GM19023 (cell line): ENCODE measurements at regions not wholly inside any gene's neighbourhood (a gene's known extent, or its start where the extent isn't known, plus 50 kb on each side); places are given as distances from the start of the nearest gene placed in this dataset.

Experiments used
- ATAC-seq: cut with Tn5 transposase; IDR thresholded peaks from one replicate; pipeline ENCODE4 v1.9.1; 2021; ENCODE audit warnings: mild to moderate bottlenecking, moderate library complexity; ENCODE audit not compliant: unreplicated experiment

- ATAC-seq = no peak
These were observed 301.9 kb upstream of the ZC3H12C start for GRCh38 chr11:109791337-109791736.

GRCh38 chr11:109794501-109794900 is 298.7 kb upstream of the ZC3H12C start:
- ATAC-seq = no peak

GRCh38 chr11:109795234-109795633 is 298.0 kb upstream of the ZC3H12C start:
- ATAC-seq = no peak

DNA sequence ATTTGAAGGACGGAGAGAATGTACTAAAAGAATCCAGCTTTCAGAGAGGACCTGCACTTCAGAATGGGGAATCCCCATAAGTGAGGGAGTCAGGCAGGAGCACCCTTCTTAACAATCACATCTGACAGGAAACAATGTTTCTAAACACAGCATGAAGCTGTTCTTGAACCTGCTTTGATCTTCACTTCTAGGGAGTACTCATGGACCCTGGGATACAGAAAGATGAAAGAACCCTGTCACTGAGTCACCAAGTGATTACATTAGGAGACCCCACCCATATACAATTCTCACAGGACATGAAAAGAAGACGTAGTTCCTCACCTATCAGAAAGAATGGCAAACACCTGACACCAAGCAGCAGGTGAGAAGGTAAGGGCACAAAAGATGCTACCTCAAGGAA is 296.9 kb upstream of the ZC3H12C start:
- ATAC-seq = no peak

GRCh38 chr11:109798521-109798920 is 294.7 kb upstream of the ZC3H12C start:
- no peak for ATAC-seq

DNA sequence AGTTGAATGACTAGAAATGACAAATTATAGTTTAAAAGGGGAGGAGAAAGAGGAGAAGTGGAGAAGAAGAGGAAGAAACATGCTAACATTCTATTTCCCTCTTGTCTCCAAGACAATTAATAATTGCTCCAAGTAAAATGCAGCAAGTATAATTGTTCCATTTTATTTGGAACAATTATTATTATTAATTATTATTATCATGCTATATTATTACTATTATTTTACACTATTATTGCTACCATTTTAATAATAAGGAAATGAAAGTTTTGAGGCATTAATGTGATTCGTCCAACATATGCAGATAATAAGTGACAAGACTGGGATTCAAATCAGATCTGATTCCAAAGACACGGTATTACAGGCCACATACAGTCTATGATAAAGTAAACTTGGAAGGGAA is 293.6 kb upstream of the ZC3H12C start:
- ATAC-seq = no peak

- ATAC-seq = no peak
These were observed 288.3 kb upstream of the ZC3H12C start for GRCh38 chr11:109804911-109805310.

DNA sequence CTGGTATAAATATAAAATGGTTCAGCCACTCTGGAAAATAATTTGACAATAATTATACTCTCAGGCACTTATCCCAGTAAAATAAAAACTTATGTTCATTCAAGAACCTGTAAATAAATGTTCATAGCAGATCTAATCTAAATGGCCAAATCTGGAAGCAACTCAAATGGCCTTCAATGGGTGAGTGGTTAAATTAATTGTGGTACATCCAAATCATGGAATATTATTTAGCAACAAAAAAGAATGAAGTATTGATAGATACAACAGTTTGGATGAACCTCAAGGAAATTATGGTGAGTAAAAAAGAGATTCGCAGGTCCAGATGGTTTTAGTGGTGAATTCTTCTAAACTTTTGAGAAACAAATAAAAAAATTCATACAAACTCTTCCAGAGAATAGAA is 287.0 kb upstream of the ZC3H12C start:
- ATAC-seq = no peak

- ATAC-seq = no peak
These were observed 284.6 kb upstream of the ZC3H12C start for GRCh38 chr11:109808569-109808968.

DNA sequence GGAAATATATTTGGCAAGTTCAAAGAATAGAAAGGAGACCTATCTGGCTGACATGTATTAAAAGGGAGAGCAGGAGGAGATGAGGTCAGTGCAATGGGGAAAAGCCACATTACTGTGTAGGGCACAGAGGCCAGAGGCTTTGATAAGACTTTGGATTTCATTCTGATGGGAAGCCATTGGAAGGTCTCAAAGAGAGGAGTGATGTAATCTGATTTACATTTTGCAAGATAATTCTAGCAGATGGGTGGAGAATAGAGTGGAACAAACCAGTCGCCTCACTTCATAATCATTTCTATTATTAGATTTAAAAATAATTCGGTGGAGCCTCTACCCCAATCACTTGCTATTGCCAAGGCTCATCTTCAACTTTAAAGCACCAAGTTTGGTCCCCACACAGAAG is 278.4 kb upstream of the ZC3H12C start:
- ATAC-seq = no peak

DNA sequence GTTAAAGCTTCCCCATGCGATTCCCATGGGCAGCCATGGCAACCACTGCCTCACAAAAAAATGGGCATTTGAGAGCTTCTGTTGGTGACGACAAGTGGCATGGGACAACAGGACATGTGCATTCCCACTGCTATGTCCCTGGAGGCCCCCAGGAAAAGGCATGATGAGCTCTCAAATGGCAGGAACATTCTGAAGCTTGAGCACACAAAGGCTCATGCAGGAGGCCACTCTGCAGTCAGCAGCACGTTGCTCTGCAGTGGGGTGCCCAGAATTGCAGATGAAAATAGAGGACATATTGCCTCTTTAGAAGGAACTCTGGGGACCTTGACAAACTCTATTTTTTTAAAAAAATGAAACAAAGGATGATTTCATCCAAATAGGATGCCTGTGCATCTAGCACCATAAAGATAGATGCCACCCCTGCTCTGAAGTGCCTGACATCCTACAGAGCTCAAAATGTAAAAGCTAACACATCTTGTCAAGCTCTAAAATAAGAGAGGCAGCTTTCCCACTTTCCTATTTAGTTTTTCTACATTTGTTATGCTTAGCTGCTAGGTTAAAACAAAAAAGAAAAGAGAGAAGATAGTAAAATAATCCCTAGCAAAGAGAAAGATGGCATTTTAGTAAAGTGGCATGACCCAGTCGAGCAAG is 277.6 kb upstream of the ZC3H12C start:
- no peak for ATAC-seq

GRCh38 chr11:109818290-109818689 is 274.9 kb upstream of the ZC3H12C start:
- ATAC-seq = no peak

DNA sequence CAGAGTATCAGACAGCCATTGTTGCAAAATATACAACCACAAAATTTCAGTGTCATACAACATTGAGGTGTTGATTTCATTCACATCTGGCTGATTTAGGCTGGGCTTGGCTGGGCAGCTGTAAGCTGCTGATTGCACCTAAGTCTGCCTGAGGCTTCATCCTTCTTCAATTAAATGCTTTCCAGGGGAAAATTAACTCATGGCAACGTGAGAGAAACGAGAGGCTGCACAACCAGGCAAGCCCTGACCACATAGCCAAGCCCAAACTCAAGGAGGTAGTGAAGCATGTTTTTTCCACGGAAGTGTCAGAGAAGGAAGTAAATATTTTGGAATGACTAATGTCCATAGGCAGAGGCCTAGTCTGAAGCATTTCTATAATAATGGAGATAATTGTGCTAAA is 273.8 kb upstream of the ZC3H12C start:
- ATAC-seq = no peak

DNA sequence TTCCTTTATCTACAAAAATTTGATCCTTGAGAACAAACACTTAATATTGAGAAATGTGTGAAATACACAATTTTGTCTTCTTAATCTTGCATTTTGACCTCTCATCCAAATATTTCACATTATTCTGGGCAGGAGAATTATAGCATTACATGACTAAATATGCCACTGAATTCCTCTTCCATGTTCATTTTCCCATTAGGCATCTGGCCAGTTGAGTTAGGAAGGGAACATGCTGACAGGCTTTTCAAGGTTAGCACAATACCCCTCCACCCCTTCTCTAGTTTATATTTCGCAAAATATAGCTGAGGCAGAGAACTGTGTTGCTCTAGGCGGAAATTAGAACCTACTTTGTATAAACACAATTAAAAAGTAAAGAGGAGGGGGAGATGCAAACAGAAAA is 271.7 kb upstream of the ZC3H12C start:
- ATAC-seq = no peak

GRCh38 chr11:109822436-109823102 is 270.6 kb upstream of the ZC3H12C start:
- no peak for ATAC-seq

- ATAC-seq = no peak
These were observed 264.8 kb upstream of the ZC3H12C start for GRCh38 chr11:109828387-109828786.

- no peak for ATAC-seq
These were observed 255.2 kb upstream of the ZC3H12C start for GRCh38 chr11:109838026-109838425.

DNA sequence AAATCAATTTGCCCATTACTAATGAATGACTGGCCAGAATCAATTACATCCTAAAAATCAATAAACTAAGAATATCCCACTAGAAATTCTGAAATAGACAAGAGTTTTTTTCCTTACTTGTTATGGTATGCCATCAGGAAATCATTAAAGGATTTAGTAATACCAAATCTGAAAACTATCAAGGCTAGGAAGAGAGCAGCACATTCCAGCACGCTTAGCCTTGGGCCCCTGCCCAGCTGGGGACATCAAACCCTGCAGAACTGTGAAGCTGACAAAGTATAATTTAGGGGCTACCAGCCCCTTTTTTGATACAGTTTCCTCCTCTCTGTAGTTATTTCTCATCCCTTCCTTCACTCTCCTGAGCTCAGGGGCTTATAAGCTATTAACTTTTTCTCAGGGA is 247.8 kb upstream of the ZC3H12C start:
- no peak for ATAC-seq

DNA sequence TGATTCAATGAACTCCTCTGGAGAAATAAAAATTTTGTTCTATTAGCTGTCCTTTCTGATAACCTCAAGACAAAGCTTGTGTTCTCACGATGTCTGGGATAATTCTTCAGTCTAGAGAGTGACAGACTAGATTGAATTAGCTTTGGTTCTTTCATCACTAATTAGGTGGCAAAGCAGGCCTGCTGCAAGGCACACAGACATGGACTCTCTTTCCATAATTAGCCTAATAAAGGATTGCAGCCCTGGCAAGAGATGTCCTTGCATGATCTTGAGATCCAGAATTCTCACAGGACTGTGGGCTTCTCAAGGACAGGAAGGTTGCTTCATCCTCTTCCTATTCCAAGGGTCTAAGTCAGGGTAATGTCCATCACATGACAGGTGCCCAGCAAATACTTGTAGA is 245.6 kb upstream of the ZC3H12C start:
- no peak for ATAC-seq

- ATAC-seq = no peak
These were observed 244.1 kb upstream of the ZC3H12C start for GRCh38 chr11:109849051-109849450.

DNA sequence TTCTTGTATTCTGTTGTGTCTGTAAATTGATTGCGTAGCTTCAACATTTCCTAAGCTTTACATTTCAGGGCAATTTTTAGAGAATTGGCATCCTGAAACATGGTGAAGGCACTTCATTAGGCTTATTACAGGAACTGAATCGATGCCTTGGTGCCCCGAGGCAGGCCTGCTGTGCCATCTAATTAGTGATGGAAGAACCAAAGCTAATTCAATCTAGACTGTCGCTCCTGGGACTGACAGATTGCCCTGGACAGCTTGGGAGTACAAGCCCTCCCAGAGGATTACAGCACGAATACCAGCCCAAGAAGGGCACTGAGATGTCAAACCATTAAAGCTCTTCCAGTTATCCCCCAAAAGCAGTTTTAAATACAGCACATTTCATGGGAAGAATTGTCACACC is 243.2 kb upstream of the ZC3H12C start:
- no peak for ATAC-seq

DNA sequence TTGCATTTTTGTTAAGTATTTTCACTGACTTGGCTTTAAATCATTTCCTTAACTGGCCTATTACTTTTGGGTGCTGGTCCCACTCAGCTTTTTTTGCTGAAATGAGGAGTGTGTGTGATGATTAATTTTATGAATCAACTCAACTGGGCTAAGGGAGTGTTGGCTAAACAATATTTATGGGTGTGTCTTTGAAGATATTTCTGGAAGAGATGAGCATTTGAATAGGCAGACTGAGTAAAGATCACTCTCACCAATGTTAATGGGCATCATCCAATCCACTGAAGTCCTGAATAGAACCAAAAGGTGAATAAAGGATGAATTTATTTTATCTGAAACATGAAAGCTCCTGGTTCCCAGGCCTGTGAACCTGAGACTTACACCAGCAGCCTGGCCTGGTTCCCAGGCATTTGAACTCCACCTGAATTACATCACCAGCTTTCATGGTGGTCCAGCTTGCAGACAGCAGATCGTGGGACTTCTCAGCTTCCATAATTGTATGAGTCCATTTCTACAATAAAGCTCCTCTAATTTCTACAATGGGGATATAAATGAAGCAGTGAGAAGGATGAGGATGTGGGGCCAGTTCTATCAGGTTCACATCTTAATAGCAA is 241.3 kb upstream of the ZC3H12C start:
- no peak for ATAC-seq
